ENCODE measurements at regions not wholly inside any gene's neighbourhood (a gene's known extent, or its start where the extent isn't known, plus 50 kb on each side); places are given as distances from the start of the nearest gene placed in this dataset.
"Not testable (repeated sequence)": the region's sequence is repeated elsewhere in the genome, so short reads cannot be mapped to it uniquely, and the experiment has no call there.

GRCh38 chr1:21385022-21385421 lies 54.9 kb upstream of the NBPF3 start:
- no peak for DNase-seq (ENCODE audit: low read depth)

DNA sequence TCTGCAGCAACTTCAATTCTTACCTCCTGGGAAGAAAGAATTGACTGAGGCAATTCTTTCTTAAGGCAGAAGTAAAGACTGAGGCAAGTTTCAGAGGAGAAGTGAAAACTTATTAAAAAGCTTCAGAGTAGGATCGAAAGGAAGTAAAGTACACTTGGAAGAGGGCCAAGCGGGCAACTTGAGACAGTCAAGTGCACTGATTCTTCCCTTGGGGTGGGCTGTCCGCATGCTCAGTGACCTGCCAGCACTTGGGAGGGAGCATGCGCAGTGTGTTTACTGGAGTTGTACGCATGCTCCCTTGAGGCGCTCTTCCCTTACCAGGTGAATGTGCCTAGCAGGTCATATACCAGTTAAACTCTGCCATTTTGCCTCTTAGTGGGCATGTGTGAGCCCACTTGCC lies 55.3 kb upstream of the NBPF3 start:
- no peak for DNase-seq (ENCODE audit: low read depth)

DNA sequence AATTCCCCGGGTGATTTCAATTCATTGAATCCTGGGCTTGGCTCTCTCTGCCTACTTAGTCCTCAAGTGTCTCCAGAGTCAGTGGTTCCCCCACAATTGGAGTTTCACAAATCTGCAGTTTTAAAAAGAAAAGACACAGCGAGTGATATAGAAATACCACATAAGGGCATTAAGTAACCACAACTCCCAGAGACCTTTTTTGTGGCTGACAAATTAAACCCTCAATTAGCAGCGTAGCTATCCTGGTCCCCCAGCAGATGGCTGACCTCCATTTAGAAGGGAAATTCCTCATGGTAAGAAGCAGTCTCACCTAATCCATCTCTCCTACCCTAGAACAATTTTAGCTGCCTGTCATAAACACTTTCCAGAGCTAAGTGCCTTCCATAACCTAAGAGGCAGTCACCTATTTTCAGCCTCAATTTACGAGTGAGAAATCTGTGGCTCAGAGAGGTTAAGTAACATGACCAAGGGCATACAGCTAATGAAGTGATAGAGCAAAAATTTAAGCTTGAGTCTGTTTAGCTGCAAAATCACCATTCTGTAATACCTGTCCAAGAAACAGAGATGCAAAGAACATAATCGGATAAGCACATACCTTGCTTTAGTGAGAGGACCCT lies 56.0 kb upstream of the NBPF3 start:
- no peak for DNase-seq (ENCODE audit: low read depth)

DNA sequence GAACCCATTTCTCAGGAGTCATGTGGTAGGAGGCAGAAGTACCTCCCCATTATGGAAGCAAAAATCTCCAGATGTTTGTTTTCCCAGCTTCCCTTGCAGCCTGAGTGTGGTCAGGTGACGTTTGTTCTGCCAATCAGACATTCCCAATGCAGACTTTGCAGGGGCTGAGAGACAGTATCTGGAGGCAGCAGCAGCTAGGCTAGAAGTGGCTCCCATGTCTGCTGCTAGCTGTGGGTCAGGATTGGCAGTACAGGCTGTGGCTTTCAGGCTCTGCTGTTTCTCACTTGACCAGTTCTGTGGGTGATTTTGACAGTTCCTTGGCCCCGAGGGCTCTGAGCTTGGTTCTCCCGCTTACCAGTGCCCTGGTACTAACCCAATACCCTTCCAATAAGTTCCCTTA lies 58.6 kb upstream of the NBPF3 start:
- no peak for DNase-seq (ENCODE audit: low read depth)

GRCh38 chr1:21380147-21380546 lies 59.8 kb upstream of the NBPF3 start:
- DNase-seq (ENCODE audit: low read depth): not testable (repeated sequence)

DNA sequence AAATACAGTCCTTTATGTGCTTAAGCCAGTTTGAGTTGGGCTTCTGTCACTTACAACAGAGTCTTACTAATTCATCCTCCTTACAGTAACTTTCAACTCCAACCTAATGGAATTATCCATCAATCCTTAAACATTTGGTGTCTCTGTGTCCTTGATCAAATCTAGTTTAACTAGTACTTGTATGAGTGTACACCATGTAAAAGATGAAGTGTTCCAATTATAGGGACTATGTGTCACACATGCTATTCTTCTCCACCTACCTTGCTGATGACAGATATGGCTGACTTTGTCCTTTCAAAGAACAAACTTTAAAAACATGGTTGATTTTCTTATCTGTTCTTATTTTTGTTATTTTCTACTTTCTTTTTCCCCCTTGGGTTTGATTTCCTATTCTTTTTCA lies 60.4 kb upstream of the NBPF3 start:
- no peak for DNase-seq (ENCODE audit: low read depth)

- no peak for DNase-seq (ENCODE audit: low read depth)
Measured at GRCh38 chr1:21378705-21379494, 61.0 kb upstream of the NBPF3 start.

GRCh38 chr1:21372383-21372782 lies 67.6 kb upstream of the NBPF3 start:
- DNase-seq (ENCODE audit: low read depth): no peak

- no peak for DNase-seq (ENCODE audit: low read depth)
Measured at GRCh38 chr1:21369905-21370304, 70.0 kb upstream of the NBPF3 start.

DNA sequence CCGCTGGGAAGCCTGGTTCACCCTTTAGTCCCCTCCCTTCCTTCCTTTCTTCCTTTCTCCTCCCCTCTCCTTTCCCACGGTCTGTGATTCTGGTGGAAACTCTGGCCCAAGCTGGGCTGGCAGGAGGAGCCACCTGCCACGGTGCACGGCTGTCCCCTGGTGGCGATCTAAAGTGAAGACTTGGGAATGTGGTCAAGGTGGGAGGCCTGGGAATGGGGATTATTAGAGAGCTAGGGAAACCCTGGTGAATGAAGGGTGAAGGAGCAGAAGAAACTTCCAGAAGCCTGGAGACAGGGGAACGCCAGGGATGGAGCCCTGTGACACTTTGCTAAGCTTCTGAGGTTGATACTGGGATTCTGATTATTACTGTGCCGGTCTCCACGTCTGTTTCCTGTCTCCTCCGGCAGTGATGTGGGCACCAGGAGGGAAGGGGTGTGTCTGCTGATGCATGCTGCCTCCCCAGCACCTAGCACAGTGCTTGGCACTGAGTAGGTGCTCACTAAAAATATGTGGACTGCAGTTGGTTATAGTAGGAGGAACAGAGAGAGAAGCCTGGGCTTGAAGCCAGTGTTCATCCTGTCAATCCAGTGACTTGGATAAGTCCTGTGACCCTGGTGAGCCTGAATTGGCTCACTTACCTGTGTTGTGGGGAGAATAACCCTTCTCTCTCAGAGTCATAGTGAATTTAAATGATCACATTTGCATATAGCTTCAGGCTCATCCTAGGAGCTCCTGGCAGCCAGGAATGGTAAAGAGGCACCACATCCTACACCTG lies 71.2 kb upstream of the NBPF3 start:
- DNase-seq (ENCODE audit: low read depth): peak; percentile 24

GRCh38 chr1:21367973-21368514 lies 71.9 kb upstream of the NBPF3 start:
- DNase-seq (ENCODE audit: low read depth): not testable (repeated sequence)

DNA sequence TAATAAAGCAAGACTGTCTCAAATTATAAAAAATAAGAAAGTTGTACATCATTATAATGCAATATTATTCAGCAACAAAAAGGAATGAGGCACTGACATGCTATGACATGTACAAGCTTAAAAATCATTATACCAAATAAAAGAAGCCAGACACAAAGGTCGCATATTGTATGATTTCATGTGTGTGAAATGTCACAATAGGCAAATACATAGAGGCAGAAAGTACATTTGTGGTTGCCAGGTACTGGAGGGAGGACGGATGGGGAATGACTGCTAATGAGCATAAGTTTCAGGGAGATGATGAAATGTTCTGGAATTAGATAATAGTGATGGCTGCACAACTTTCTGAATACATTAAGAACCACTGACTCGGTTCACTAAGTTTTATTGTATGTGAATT lies 73.6 kb upstream of the NBPF3 start:
- DNase-seq (ENCODE audit: low read depth): no peak

DNA sequence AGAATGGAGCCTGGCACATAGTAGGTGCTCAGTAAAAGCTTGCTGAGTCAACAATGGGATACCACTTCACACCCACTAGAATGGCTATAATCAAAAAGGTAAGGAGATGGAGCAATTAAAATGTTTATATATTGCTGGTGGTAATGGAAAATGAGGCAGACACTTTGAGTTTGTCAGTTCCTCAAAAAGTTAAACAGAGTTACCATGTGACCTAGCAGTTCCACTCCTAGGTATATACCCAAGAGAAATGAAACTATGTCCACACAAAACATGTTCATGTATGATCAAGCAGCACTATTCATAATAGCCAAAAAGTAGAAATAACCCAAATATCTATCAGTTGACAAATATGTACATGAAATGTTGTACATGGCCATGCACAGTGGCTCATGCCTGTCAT lies 74.8 kb upstream of the ECE1 start:
- no peak for DNase-seq (ENCODE audit: low read depth)

GRCh38 chr1:21362096-21362495 lies 71.8 kb upstream of the ECE1 start:
- no peak for DNase-seq (ENCODE audit: low read depth)

- DNase-seq (ENCODE audit: low read depth): no peak
Measured at GRCh38 chr1:21361506-21361905, 71.2 kb upstream of the ECE1 start.

GRCh38 chr1:21357161-21357560 lies 66.9 kb upstream of the ECE1 start:
- no peak for DNase-seq (ENCODE audit: low read depth)

GRCh38 chr1:21355956-21356355 lies 65.7 kb upstream of the ECE1 start:
- no peak for DNase-seq (ENCODE audit: low read depth)

- no peak for DNase-seq (ENCODE audit: low read depth)
Measured at GRCh38 chr1:21352586-21352985, 62.3 kb upstream of the ECE1 start.

- DNase-seq (ENCODE audit: low read depth): no peak
Measured at GRCh38 chr1:21351901-21352300, 61.6 kb upstream of the ECE1 start.

DNA sequence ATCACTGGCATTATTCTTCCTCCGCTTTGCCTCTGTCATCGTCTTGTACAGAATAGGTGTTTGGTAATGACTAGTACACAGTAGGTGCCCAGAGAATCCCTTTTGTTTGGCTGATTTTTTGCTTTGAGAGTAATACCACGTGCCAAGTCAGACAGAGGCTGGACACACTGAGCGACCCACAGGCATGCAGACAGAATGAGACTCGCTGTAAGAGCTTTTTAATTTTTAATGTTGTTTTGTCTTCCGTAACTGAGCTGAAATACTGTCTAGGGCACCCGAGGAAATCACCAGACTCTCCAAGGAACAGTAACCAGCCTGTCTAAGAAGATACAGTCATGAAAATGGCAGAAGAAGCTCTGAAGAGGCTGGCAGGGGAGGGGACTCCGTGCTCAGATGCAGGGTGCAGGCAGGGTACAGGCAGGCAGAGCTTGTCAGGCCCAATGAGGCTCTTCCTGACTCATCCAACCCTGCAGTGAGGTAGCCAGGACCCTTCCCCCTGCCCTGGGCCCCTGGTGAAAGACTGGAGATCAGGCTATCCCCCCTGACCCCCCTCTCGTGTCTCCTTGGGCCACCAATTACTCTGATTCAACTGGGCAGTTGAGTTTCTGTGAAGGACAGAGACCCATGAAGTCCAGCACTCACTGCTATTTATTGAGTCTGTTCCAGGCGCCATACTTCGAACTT lies 60.1 kb upstream of the ECE1 start:
- no peak for DNase-seq (ENCODE audit: low read depth)

DNA sequence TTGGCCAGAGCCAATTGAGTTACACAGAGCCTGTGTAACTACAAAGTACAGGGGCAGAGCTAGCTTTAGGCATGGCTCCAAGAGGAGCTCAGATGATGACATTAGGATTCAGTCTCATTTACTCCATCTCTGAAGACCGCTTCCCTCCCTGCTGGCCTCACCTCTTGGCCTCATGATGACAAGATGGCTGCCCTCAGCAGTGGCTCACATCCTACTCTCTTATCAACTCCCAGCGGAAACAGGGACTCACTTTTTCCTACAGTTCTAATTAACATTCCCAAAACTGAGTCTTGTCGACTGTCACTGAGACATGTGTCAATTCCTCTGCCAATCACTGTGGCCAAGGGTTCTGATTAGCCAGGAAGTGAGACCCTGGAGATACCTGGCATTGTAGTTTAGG lies 59.4 kb upstream of the ECE1 start:
- no peak for DNase-seq (ENCODE audit: low read depth)

DNA sequence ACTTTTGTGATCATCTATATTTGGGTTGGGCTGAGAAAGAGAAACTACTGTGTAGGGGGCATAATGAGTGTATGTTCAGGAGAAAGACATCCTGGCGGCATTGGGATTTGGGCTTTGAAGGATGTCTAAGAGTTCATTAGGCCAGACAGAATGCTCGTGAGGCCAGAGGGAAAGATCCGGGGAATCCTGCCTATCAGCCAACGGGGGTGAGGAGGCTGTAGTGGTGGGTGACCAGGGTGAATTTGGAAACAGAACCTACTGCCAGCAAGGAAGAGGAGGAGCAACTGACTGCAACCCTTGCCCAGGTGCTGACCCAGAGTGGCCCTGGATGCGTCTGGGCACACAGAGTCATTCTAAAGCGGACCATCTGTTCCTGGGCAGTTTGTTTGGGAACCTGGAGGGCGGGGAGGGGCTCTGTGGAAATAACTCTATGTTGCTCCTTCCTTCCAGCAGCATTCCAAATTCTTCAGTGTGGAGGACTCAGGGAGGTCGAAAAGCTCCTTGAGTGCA lies 56.9 kb upstream of the ECE1 start:
- DNase-seq (ENCODE audit: low read depth): no peak

All from GM04503 (cell line).